ENCODE measurements at regions not wholly inside any gene's neighbourhood (a gene's known extent, or its start where the extent isn't known, plus 50 kb on each side); places are given as distances from the start of the nearest gene placed in this dataset.
"Not testable (repeated sequence)": the region's sequence is repeated elsewhere in the genome, so short reads cannot be mapped to it uniquely, and the experiment has no call there.

DNA sequence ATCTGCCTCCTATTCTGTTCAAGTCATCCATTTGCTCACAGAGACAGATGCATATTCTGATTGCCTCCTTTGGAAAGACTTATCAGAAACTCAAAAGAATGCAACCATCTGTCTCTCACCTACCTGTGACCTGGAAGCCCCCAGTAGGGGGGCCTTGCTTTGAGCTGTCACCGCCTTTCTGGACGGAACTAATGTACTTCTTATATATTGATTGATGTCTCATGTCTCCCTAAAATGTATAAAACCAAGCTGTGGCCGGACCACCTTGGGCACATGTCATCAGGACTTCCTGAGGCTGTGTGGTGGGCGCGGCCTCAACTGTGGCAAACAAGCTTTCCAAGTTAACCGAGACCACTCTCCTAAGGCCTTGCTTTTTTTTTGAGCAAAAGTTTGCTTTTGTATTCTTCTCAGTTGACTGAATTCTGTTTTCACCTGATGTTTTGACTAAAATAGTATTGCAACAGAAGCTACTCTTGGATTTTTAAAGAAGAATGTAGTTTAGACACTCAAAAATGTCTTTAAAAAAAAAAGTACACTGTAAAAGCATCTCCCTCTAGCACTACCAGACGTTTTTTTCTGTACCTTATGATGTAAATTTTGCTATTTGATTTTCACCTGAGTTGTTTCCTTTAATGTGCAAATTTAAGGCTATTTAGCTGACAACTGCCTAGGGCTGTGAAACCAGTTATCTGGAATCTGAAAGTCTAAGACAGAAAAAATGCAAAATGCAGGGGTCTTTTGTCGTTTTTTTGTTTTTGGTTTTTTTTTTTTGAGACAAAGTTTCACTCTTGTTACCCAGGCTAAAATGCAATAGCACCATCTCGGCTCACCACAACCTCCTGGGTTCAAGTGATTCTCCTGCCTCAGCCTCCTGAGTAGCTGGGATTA lies 298.8 kb upstream of the SGCG start:
- H2BK120ac ChIP-seq (replicated peaks; ENCODE audit: low read depth, low read length); H3K79me1 ChIP-seq (ENCODE audit: low read depth, low read length); DNase-seq (ENCODE audit: low read depth in 1 of 2, low spot score in 2 of 2); H3K9ac ChIP-seq (replicated peaks in 1 of 4; ENCODE audit: extremely low read depth in 1 of 4, low read depth in 3 of 4, low read length in 3 of 4); H3K27me3 ChIP-seq (replicated peaks in 1 of 4; ENCODE audit: control insufficient read depth in 3 of 4, extremely low read depth in 1 of 4, insufficient read depth in 3 of 4, low read length in 3 of 4); H2AK5ac ChIP-seq (ENCODE audit: low read depth, low read length); H4K91ac ChIP-seq (replicated peaks; ENCODE audit: insufficient read length, low read length); H3K23ac ChIP-seq (ENCODE audit: insufficient read length); H4K20me1 ChIP-seq (replicated peaks in 1 of 2; ENCODE audit: control insufficient read depth in 1 of 2, insufficient read depth in 2 of 2, low read length in 2 of 2); H3K79me2 ChIP-seq (ENCODE audit: control insufficient read depth in 1 of 2, insufficient read depth in 2 of 2, low read length in 2 of 2); H3K23me2 ChIP-seq (ENCODE audit: low read depth, low read length); H2AFZ ChIP-seq (ENCODE audit: low read length); H3K9me3 ChIP-seq (ENCODE audit: insufficient read depth in 2 of 2, low read depth in 1 of 2, low read length in 1 of 2); H3K18ac ChIP-seq (ENCODE audit: extremely low read depth, low read length); H3K56ac ChIP-seq (replicated peaks; ENCODE audit: insufficient read length, low read depth, low read length); H3K4ac ChIP-seq (replicated peaks; ENCODE audit: insufficient read length, low read depth, low read length); H3K14ac ChIP-seq (ENCODE audit: insufficient read length); FAIRE-seq; H4K5ac ChIP-seq (ENCODE audit: insufficient read length, low read depth, low read length); H3K36me3 ChIP-seq (ENCODE audit: control insufficient read depth in 2 of 4, insufficient read depth in 4 of 4, low read length in 3 of 4); H2BK15ac ChIP-seq (ENCODE audit: low read length); H3K27ac ChIP-seq (ENCODE audit: low read depth, low read length): not testable (repeated sequence)
- WGBS, 2 experiments (ENCODE audit: extremely low coverage in 1 of 2, insufficient coverage in 1 of 2, insufficient read length in 1 of 2, insufficient replicate concordance in 2 of 2, low coverage in 1 of 2, low lambda C conversion rate in 2 of 2, missing lambda C conversion rate in 1 of 2): 23% methylated on average over 9 of the region's 9 CpGs; no CpG with 5 or more reads in 1 of the 2 experiments
- POLR2A ChIA-PET (ENCODE audit: partially characterized antibody): interaction anchor here (1.7 kb wide), 1 partner anchor 34 kb away, joined by 5 read pairs; no protein-coding TSS in a partner anchor
- Histone ChIP-seq H4K8ac (ENCODE audit: extremely low read depth, insufficient read depth, low read length) (0 out of 2 replicates have a peak overlapping the region, but pooled peaks have one; percentile 51), H2BK20ac (ENCODE audit: low read length) (0 out of 2 replicates have a peak overlapping the region, but pooled peaks have one; percentile 61), H2BK12ac (ENCODE audit: low read depth, low read length) (peak overlapping the region; percentile 68; the same call in 1 of the 2 replicates), H3K4me2 (ENCODE audit: insufficient read depth in 1 of 2, low read depth in 2 of 2, low read length in 2 of 2) (peak overlapping the region; percentile 56 to 86), H3K4me1 (replicated peaks in 1 of 4; ENCODE audit: control insufficient read depth in 3 of 4, insufficient read depth in 4 of 4, low read length in 3 of 4) (peaks cover 0 to 15% (median 9%) of the 10 kb centered on the region in 4 experiments; a peak in 5 of 7 replicates), H2BK5ac (ENCODE audit: low read depth, low read length) (peak overlapping the region; percentile 76; the same call in 1 of the 2 replicates), H3K4me3 (ENCODE audit: extremely low read depth in 1 of 4, insufficient read depth in 2 of 4, low read depth in 3 of 4, low read length in 4 of 4) (peak overlapping the region in 1 of 4 experiments; percentile 44; a peak in 1 of 8 replicates)
- CTCF ChIA-PET (ENCODE audit: partially characterized antibody): interaction anchor here (0.6 to 1.4 kb wide), 2 partner anchors 67 to 81 kb away, joined by 3 to 4 read pairs; no protein-coding TSS in a partner anchor
